GM18951 (cell line): ENCODE measurements at regions not wholly inside any gene's neighbourhood (a gene's known extent, or its start where the extent isn't known, plus 50 kb on each side); places are given as distances from the start of the nearest gene placed in this dataset.
"Not testable (repeated sequence)": the region's sequence is repeated elsewhere in the genome, so short reads cannot be mapped to it uniquely, and the experiment has no call there.

ENCODE experiments used
- POLR2A ChIP-seq: IDR thresholded peaks from 4 replicates; pipeline ENCODE4 v1.6.1; 2011; ENCODE audit warnings: mild to moderate bottlenecking; ENCODE audit not compliant: insufficient read length, insufficient read depth; ENCODE audit errors: extremely low read depth
- in situ Hi-C: fragments of 300-500 bp; cut with MboI; formaldehyde crosslinking; loops from one replicate; pipeline ENCODE4 v1.12.0; 2022; ENCODE audit warnings: low sequenced_read_pairs, mixed read lengths, inconsistent platforms; ENCODE audit not compliant: unreplicated experiment

- TF ChIP-seq POLR2A: no peak
- in situ Hi-C loops: no loop called here
Measured at GRCh38 chr13:85564598-85564997, 234.6 kb downstream of the SLITRK6 start.

- TF ChIP-seq POLR2A: no peak
- in situ Hi-C loops: no loop called here
Measured at GRCh38 chr13:85562282-85562681, 236.9 kb downstream of the SLITRK6 start.

GRCh38 chr13:85557691-85558467 lies 241.3 kb downstream of the SLITRK6 start:
- in situ Hi-C loops: no loop called here
- TF ChIP-seq POLR2A: no peak

GRCh38 chr13:85551012-85551411 lies 248.2 kb downstream of the SLITRK6 start:
- in situ Hi-C loops: no loop called here
- no peak for TF ChIP-seq POLR2A

GRCh38 chr13:85549819-85550218 lies 249.4 kb downstream of the SLITRK6 start:
- in situ Hi-C loops: no loop called here
- no peak for TF ChIP-seq POLR2A

GRCh38 chr13:85548845-85549244 lies 250.4 kb downstream of the SLITRK6 start:
- in situ Hi-C loops: not testable (repeated sequence)

GRCh38 chr13:85545771-85546170 lies 253.4 kb downstream of the SLITRK6 start:
- TF ChIP-seq POLR2A: no peak
- in situ Hi-C loops: no loop called here

DNA sequence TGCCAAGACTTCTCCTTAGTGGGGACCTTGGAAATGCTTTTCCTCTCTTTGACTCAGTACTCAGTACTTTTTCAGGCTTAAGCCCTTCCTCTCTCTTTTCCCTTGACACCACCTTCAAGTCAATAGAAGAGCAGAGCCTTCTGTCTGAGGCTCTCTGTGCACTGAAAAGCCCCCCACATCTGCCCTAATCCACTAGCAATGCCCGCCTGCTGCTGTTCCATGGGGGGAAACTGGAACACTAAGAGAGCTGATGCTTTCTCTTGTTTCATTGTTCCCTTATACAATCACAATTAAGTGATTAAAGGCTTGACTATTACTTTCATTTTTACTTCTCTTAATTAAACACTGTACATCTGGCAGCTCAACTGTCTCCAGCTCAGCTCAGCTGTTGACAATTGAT lies 254.5 kb downstream of the SLITRK6 start:
- no peak for TF ChIP-seq POLR2A
- in situ Hi-C loops: no loop called here

- no peak for TF ChIP-seq POLR2A
- in situ Hi-C loops: no loop called here
Measured at GRCh38 chr13:85543144-85543543, 256.1 kb downstream of the SLITRK6 start.

- in situ Hi-C loops: no loop called here
- no peak for TF ChIP-seq POLR2A
Measured at GRCh38 chr13:85541476-85541875, 257.7 kb downstream of the SLITRK6 start.

DNA sequence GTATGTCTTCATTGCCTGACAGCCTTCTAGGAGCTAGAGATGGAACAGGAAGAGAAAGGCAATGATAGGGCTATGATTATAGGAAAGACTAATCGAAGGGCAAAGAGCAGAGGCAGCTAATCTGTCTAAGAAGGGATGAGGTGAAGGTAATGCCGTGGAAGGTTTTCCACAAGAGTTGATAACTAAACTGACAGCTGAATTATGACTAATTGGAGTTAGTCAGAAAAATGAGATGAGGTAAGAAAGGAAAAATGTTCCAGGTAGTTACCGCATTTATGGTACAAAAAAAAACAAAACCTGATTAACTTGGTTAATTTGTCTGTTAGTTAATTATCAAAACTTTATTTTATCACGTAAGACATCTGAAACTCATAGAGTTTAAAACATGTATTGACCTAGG lies 260.3 kb downstream of the SLITRK6 start:
- TF ChIP-seq POLR2A: no peak
- in situ Hi-C loops: no loop called here

DNA sequence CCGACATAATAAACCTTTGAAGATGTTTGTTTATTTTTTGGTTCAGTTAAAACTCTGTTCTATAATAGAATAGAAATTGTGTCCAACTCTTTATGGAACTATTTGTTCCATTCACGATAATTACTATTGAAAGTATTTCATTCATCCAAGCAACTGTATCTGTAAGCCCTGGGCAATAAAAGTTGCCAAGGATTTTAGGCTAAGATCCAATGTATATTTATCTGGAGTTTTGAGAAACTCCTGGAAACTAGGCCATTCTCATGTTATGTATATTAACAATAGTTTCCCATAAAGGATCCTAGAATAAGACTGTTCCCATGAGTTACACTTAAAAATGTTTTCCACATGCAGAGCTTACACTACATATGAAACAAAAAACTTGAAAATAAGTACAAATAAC lies 261.6 kb downstream of the SLITRK6 start:
- TF ChIP-seq POLR2A: no peak
- in situ Hi-C loops: no loop called here

GRCh38 chr13:85536706-85537105 lies 262.5 kb downstream of the SLITRK6 start:
- no peak for TF ChIP-seq POLR2A
- in situ Hi-C loops: no loop called here

GRCh38 chr13:85535316-85536084 lies 263.7 kb downstream of the SLITRK6 start:
- in situ Hi-C loops: no loop called here
- TF ChIP-seq POLR2A: no peak
